Suprapubic skin (tissue), 4 donors: ENCODE measurements at regions not wholly inside any gene's neighbourhood (a gene's known extent, or its start where the extent isn't known, plus 50 kb on each side); places are given as distances from the start of the nearest gene placed in this dataset.

Source experiments
- DNase-seq, 2 donors: peaks; one replicate each; pipeline ENCODE4 v3.0.0-alpha.2; 2019; ENCODE audit warnings: low spot score in 2 of 2
- H3K27ac ChIP-seq: fragments of 200-600 bp; sonication (generic); one replicate; pipeline ENCODE4 v1.5.1; 2019
- H3K27me3 ChIP-seq: fragments of 200-600 bp; sonication (generic); one replicate; pipeline ENCODE4 v1.5.1; 2019
- H3K36me3 ChIP-seq: fragments of 200-600 bp; sonication (generic); one replicate; pipeline ENCODE4 v1.5.1; 2019
- H3K4me1 ChIP-seq: fragments of 200-600 bp; sonication (generic); one replicate; pipeline ENCODE4 v1.5.1; 2019
- H3K4me3 ChIP-seq: fragments of 200-600 bp; sonication (generic); one replicate; pipeline ENCODE4 v1.5.1; 2019; ENCODE audit warnings: mild to moderate bottlenecking
- H3K9me3 ChIP-seq: fragments of 200-600 bp; sonication (generic); one replicate; pipeline ENCODE4 v1.5.1; 2019
- CTCF ChIP-seq, 2 donors: fragments of 200-600 bp in 1 of 2; fragments of 450-650 bp in 1 of 2; sonication (generic) in 1 of 2; IDR thresholded peaks; one replicate each; pipeline ENCODE4 v1.5.1; 2016 to 2019; ENCODE audit warnings: antibody characterized with exemption in 2 of 2, mild to moderate bottlenecking in 1 of 2, moderate library complexity in 1 of 2
- EP300 ChIP-seq: sonication (generic); formaldehyde crosslinking; IDR thresholded peaks from one replicate; pipeline ENCODE4 v1.6.1; 2017; ENCODE audit warnings: antibody characterized with exemption
- POLR2A ChIP-seq, 2 donors: fragments of 450-650 bp; IDR thresholded peaks; one replicate each; pipeline ENCODE4 v1.6.1; 2017; ENCODE audit warnings: antibody characterized with exemption in 2 of 2, mild to moderate bottlenecking in 2 of 2, moderate library complexity in 2 of 2
- POLR2AphosphoS5 ChIP-seq, 3 donors: sonication (generic); formaldehyde crosslinking; IDR thresholded peaks; one replicate each; pipeline ENCODE4 v1.6.1; 2017; ENCODE audit warnings: antibody characterized with exemption in 3 of 3
- whole genome bisulfite sequencing: methylation state at CpG from one replicate; pipeline ENCODE4 v1.1.5; 2018; 5-methylcytosine and 5-hydroxymethylcytosine counted together

- DNase-seq: no peak
- WGBS: 100% methylated on average over 1 of the region's 1 CpG
- no peaks in the 10 kb centered on the region for H3K4me1 ChIP-seq
Observed at GRCh38 chr12:89993632-89994031, 285.0 kb upstream of the ATP2B1 start.

GRCh38 chr12:89992668-89993451, 284.2 kb upstream of the ATP2B1 start:
- Histone ChIP-seq H3K4me3 (no peak overlapping the region), H3K27ac (no peak overlapping the region), H3K27me3 (no peaks in the 10 kb centered on the region), H3K36me3 (no peaks in the 10 kb centered on the region), H3K9me3 (no peaks in the 10 kb centered on the region), H3K4me1 (no peaks in the 10 kb centered on the region)
- no peak for DNase-seq
- no peak for TF ChIP-seq POLR2A (IDR thresholded peaks at IDR 0.05)
- TF ChIP-seq EP300: no peak
- TF ChIP-seq POLR2AphosphoS5 (IDR thresholded peaks at IDR 0.05): no peak
- TF ChIP-seq CTCF (IDR thresholded peaks at IDR 0.05): no peak
- WGBS: 71% methylated on average over 2 of the region's 2 CpGs

More at GRCh38 chr12:89993632-89994031, 285.0 kb upstream of the ATP2B1 start:
- no peak overlapping the region for H3K4me3 ChIP-seq
- TF ChIP-seq POLR2A (IDR thresholded peaks at IDR 0.05) (no peak), POLR2AphosphoS5 (IDR thresholded peaks at IDR 0.05) (no peak), CTCF (IDR thresholded peaks at IDR 0.05) (no peak), EP300 (no peak)
- H3K36me3 ChIP-seq: no peaks in the 10 kb centered on the region
- H3K27me3 ChIP-seq: no peaks in the 10 kb centered on the region
- no peaks in the 10 kb centered on the region for H3K9me3 ChIP-seq
- no peak overlapping the region for H3K27ac ChIP-seq

GRCh38 chr12:89991807-89992590, 283.4 kb upstream of the ATP2B1 start:
- Histone ChIP-seq H3K36me3 (no peaks in the 10 kb centered on the region), H3K27ac (no peak overlapping the region), H3K4me1 (no peaks in the 10 kb centered on the region), H3K9me3 (no peaks in the 10 kb centered on the region), H3K27me3 (no peaks in the 10 kb centered on the region), H3K4me3 (no peak overlapping the region)
- no peak for DNase-seq
- TF ChIP-seq POLR2AphosphoS5 (IDR thresholded peaks at IDR 0.05): no peak
- no peak for TF ChIP-seq CTCF (IDR thresholded peaks at IDR 0.05)
- TF ChIP-seq POLR2A (IDR thresholded peaks at IDR 0.05): no peak
- no peak for TF ChIP-seq EP300
- WGBS: 92% methylated on average over 6 of the region's 6 CpGs

GRCh38 chr12:89988188-89988915, 279.7 kb upstream of the ATP2B1 start:
- H3K36me3 ChIP-seq: no peaks in the 10 kb centered on the region
- no peak for TF ChIP-seq POLR2AphosphoS5 (IDR thresholded peaks at IDR 0.05)
- no peak for TF ChIP-seq CTCF (IDR thresholded peaks at IDR 0.05)
- TF ChIP-seq POLR2A (IDR thresholded peaks at IDR 0.05): no peak
- no peak for TF ChIP-seq EP300
- no peak for DNase-seq
- no peak overlapping the region for H3K27ac ChIP-seq
- 75% methylated on average over 5 of the region's 5 CpGs for WGBS
- no peaks in the 10 kb centered on the region for H3K4me1 ChIP-seq
- no peak overlapping the region for H3K4me3 ChIP-seq
- no peaks in the 10 kb centered on the region for H3K9me3 ChIP-seq
- H3K27me3 ChIP-seq: no peaks in the 10 kb centered on the region
